ENCODE measurements at regions not wholly inside any gene's neighbourhood (a gene's known extent, or its start where the extent isn't known, plus 50 kb on each side); places are given as distances from the start of the nearest gene placed in this dataset.
"Not testable (repeated sequence)": the region's sequence is repeated elsewhere in the genome, so short reads cannot be mapped to it uniquely, and the experiment has no call there.

GRCh38 chr1:29583727-29584126 lies 347.4 kb downstream of the PTPRU start:
- no peak for DNase-seq

DNA sequence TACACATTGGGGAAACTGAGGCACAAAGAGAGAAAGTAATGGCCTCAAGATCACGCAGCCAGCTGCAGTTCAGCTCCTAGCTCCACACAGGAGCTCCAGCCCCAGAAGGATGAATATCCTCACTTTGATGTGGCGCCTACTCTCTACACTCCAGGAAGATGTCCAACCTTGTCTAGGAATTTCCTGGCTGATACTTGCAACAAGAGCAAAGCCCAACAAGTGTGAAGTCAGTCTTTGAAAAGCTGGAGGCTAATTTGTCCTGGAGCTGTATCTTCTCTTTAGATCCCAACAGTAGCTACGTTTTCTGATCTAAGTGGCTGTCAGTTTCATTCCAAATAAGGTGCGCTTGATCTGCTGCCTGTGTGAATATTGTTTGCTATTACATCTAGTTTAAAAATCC lies 344.9 kb downstream of the PTPRU start:
- DNase-seq: no peak

GRCh38 chr1:29579821-29580425 lies 343.6 kb downstream of the PTPRU start:
- DNase-seq: no peak

DNA sequence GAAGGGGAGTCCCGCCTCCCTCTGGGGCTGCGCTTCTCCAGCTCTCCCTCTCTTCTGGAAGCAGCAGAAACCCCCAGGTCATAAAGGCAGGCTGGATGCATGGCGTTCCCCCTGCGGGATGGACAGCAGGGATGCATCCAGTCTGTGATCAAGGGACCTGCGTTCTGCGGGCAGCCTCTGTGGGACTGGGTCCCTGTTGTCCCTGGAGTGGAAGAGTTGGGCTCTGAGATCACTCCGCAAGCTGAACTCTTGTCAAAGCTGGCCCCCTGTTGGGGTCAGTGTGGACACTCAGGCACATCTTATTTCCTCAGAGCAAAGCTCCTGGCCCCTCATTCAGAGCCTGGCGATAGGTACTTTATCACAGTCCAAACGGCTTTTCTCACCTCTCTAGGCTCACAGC lies 341.2 kb downstream of the PTPRU start:
- DNase-seq: no peak

GRCh38 chr1:29576510-29576909 lies 340.2 kb downstream of the PTPRU start:
- no peak for DNase-seq

GRCh38 chr1:29575826-29576225 lies 339.5 kb downstream of the PTPRU start:
- no peak for DNase-seq

GRCh38 chr1:29575277-29575676 lies 339.0 kb downstream of the PTPRU start:
- DNase-seq: no peak

- DNase-seq: no peak
Measured at GRCh38 chr1:29574871-29575270, 338.5 kb downstream of the PTPRU start.

- DNase-seq: no peak
Measured at GRCh38 chr1:29569971-29570634, 333.8 kb downstream of the PTPRU start.

DNA sequence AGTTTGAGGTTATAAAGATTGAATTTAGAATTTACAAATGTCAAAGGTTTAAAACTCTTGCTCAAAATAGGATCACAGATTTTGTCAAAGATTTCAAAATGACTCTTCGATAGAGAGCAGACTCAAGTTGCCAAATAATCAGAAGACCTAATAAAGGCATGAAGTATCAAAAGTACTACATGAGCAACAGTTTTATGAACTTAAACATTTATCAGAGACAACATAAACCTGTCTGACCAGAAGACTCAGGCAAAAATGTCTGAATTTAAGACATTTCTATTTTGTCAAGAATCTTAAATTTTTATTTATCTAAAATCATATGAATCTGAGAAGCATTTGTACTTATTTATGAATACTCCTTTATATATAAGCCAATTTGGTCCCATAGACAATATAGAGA lies 330.9 kb downstream of the PTPRU start:
- no peak for DNase-seq

DNA sequence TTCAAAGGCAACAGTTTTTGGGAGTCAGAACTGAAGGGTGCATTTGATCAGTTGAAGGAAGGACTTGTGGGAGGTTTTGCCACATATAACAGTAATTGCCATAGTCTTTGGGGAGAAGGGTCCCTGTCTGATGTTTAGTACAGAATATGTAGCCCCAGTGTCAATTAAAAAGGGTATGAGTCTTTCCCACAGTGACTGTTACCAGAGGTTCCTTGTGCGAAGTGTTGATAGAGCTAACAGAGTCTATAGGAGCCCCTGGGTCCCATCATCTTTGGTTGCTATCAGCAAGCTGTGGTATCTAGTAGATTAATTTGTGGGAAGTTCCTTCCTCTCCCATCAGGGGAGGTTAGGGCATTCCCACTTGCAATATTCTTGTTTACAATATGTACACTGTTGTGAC lies 329.2 kb downstream of the PTPRU start:
- DNase-seq: no peak

GRCh38 chr1:29563571-29563970 lies 327.2 kb downstream of the PTPRU start:
- no peak for DNase-seq

- no peak for DNase-seq
Measured at GRCh38 chr1:29563092-29563491, 326.8 kb downstream of the PTPRU start.

- DNase-seq: no peak
Measured at GRCh38 chr1:29559056-29559455, 322.7 kb downstream of the PTPRU start.

DNA sequence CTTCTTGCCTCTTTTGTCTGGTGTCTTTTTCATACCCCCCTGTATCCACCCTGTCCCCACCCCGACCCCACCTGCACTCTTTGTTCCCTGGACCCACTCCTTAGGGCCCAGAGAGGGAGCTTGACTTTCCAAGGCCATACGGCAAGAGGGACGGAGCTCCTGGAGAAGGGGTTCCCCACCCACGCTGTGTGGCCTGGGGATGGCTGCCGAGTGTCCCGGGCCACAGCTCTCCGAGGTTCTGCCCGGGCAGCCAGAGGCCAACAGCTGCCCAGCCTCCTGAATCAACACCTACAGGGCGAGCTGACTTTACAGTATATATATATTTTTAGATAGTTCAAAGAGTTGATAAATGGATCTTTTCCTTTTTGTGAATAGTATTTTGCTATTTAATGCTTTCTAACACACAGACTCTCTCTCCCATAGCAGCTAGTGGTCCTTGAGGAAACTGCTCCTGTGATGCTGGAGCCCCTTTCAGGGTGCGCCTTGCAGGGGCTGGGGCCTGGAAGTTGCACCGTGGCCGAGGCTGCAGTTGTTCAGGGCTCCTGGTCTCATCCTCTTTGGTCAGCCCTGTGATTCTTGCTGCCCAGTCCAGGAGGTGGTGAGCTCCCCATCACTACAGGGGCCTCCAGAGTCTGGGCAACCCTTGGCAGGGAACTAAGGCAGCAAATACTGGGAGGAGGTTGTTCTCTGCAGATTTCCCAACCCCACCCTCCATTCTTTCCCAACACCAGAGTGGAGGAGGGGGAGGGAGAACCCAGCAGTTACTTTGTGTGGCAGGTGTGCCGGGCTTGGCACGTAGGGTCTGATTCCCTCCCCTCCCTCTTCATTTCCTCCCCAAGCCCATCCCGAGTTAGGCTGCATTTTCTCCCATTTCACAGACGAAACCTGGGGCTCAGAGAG lies 321.6 kb downstream of the PTPRU start:
- DNase-seq: no peak

GRCh38 chr1:29557066-29557465 lies 320.7 kb downstream of the PTPRU start:
- DNase-seq: no peak

GRCh38 chr1:29556657-29557056 lies 320.3 kb downstream of the PTPRU start:
- DNase-seq: no peak

DNA sequence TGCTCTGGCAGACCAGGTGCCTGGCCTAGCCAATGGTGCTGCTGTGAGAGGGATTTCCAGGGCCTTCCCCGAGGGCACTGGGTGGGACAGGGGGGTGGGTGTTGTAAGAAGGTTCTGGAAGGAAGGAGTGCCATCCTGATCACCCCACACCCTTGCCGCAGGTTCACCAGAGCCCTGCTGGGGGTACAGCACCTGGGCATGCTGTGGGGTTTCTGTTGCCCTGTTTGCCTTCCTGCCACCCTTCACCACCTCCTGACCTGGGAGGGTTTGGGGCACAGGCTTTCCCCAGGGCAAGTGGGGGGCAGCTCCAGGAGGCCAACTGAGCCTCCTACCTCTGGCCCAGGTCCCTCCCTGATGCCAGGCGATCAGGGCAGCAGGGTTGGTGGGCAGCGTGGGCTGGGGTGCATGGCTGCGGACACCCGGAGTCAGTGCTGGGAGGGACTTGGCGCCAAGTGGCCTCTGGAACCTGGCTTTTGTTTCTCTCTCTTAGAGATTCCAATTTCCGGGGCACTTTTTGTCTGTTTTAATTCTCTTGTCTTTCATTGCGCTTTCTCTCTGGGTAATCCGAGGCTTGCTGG lies 318.8 kb downstream of the PTPRU start:
- no peak for DNase-seq

DNA sequence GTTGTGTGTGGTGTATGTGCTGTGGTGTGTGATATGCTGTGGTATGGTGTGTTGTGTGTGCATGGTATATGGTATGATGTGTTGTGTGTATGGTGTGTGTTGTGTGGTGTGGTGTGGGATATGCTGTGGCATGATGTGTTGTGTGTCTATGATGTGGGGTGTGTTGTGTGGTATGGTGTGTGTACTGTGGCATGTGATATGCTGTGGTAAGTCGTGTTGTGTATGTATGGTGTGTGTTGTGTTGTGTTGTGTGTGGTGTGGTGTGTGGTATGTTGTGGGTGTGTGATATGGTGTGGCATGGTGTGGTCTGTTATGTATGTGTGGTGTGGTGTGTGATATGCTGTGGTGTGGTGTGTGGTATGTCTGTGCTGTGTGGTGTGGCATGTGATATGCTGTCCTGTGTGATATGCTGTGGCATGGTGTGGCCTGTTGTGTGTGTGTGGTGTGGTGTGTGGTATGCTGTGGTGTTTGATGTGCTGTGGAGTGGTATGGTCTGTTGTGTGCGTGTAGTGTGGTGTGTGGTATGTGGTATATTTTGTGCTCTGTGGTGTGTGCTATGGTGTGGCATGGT lies 318.0 kb downstream of the PTPRU start:
- DNase-seq: no peak

DNA sequence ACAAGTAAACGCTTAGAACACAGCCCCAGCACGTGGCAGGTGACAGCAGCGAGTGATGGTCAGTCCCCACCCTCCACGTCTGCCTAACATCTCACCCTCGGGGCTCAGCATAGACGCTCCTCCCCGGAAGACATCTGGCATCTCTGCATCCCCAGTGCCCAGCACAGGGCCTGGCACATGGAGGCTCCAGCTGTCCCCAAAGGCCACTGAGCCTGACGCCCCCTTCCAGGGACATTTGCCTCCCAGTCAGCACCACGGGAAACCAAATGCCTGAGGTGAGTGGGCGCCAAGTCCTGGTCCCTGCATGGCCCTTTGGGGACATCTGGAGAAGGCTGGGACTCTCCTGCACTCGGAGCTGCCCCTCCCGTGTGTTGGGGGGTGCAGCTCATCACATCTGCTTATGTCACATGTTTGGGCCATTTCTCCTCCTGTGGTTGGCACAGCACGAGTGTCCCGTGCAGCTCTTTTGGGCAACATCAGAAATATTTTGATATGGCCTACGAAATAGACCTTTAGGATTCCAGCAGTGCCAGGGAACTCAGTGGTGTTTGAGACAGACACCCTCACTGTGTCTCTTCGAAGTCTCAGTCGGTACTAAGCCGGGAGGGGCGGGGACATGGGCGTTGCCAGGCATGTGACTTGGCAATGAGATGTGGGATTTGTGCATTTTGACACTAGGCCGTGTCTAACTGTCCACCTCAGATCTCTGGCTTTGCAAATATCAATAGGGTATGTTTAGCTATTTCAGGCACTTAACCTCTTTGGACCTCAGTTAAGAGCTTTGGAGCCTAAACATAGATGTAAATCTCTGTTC lies 315.0 kb downstream of the PTPRU start:
- no peak for DNase-seq

- DNase-seq: no peak
Measured at GRCh38 chr1:29550119-29550841, 314.0 kb downstream of the PTPRU start.

DNA sequence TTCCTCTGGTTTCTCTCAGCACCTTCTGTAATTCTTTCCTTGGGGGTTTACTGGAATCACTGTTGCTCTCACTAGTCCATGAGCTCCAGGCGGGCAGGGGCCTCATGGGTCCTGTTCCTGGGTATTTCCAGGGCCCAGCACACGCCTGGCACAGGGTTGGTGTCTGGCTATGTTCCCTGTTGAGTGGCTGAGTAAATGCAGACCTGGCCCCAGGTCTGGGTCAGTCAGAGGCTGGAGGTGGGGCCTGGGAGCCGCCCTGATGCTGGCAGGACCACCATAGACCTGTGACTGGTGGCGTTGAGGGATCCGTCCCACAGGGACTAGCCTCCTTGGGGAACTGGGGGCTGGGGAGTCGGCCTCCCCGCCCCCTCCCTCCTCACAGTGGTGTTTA lies 313.4 kb downstream of the PTPRU start:
- not testable (repeated sequence) for DNase-seq
